ENCODE measurements at regions not wholly inside any gene's neighbourhood (a gene's known extent, or its start where the extent isn't known, plus 50 kb on each side); places are given as distances from the start of the nearest gene placed in this dataset.

- FAIRE-seq, result no peak
- no peak for DNase-seq (ENCODE audit: insufficient read length, low spot score)
- no peak for TF ChIP-seq CTCF (IDR thresholded peaks at IDR 0.05; ENCODE audit: insufficient read depth, missing control alignments)
Observed at GRCh38 chr13:62704875-62705274, 1289.2 kb upstream of the PCDH20 start.

GRCh38 chr13:62702502-62702901, 1286.9 kb upstream of the PCDH20 start:
- DNase-seq (ENCODE audit: insufficient read length, low spot score), result no peak
- no peak for TF ChIP-seq CTCF (IDR thresholded peaks at IDR 0.05; ENCODE audit: insufficient read depth, missing control alignments)
- FAIRE-seq, result peak; percentile 35

DNA sequence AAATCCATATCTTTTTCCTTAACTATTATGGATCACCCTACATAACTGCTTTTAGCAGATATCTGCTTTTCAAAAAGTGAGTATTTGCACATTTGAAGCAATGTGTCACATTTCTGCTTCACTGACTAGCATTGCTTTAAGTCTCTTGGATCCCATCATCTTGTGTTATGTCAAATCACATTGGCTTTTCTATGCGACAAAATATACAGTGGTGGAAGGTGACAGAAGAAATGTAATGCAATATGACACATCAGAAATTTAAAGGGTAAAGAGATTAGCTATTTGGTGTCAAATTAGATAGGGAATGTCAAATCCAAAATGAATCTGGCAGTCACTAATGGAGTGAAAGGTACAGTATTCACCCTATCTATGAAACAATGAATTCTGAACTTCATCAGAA, 1282.1 kb upstream of the PCDH20 start:
- TF ChIP-seq CTCF (IDR thresholded peaks at IDR 0.05; ENCODE audit: insufficient read depth, missing control alignments), result no peak
- no peak for FAIRE-seq
- DNase-seq (ENCODE audit: insufficient read length, low spot score), result no peak

DNA sequence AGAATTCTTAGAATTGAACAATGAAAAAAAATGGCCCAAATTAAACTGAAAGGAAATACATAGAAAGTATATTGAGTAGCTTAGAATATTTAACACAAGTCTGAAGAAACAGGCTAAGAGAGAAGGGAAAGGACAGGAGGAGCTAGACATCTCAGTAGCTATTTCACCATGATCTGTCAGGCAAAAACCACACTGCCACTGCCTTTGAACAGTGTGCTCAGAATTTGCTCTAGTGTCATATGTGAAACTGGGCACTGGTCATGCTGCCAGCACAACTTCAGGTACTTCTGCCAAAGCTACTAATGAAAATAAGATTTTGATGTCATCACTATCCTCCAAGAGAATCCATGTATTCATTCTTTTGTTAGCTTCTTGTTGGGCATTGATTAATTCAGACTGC, 1280.8 kb upstream of the PCDH20 start:
- FAIRE-seq, result no peak
- TF ChIP-seq CTCF (IDR thresholded peaks at IDR 0.05; ENCODE audit: insufficient read depth, missing control alignments), result no peak
- no peak for DNase-seq (ENCODE audit: insufficient read length, low spot score)

DNA sequence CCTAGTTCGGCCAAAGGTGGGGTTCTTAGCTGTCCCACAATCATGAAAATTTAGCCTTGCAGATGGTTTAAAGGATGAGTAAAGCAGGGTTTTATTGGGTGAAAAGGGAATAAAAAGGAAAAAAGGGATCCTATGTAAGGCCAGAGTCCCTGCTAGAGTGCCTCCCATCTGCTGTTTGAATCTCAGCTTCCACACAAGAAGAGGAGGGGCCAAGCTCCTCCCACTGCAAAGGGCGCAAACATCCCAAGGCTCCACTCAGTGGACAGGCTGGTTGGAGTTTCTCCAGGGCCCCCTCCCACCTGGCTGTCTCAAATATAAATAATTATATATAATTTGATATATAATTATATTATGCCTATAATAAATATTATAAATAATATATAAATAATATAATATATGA, 1272.1 kb upstream of the PCDH20 start:
- FAIRE-seq, result no peak
- no peak for DNase-seq (ENCODE audit: insufficient read length, low spot score)

DNA sequence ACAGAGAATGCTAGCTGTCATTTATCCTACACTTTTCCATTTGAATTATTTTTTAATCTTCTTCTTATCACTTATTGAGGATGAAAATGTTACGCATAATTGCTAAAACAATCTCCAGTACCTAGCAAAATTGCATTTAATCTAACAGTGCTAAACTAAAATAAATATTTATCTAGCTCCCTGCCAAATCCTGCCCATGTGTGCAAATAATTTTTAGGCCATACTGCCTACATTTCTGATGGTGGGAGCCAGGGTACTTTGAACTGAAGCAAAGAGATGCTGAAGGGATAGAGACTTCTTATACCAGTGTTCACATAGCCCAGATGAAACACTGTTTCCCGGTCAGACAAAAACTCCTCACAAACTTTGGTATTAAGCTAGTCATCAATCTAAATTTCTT, 1268.7 kb upstream of the PCDH20 start:
- DNase-seq (ENCODE audit: insufficient read length, low spot score), result no peak
- FAIRE-seq, result no peak
- TF ChIP-seq CTCF (IDR thresholded peaks at IDR 0.05; ENCODE audit: insufficient read depth, missing control alignments), result no peak

More for the DNA sequence above, 1272.1 kb upstream of the PCDH20 start:
- no peak for TF ChIP-seq CTCF (IDR thresholded peaks at IDR 0.05; ENCODE audit: insufficient read depth, missing control alignments)

- DNase-seq (ENCODE audit: insufficient read length, low spot score) (no peak), FAIRE-seq (no peak)
- TF ChIP-seq CTCF (IDR thresholded peaks at IDR 0.05; ENCODE audit: insufficient read depth, missing control alignments), result no peak
Observed at GRCh38 chr13:62682788-62683187, 1267.1 kb upstream of the PCDH20 start.
